Upper lobe of right lung (tissue), 1 donor: ENCODE measurements at regions not wholly inside any gene's neighbourhood (a gene's known extent, or its start where the extent isn't known, plus 50 kb on each side); places are given as distances from the start of the nearest gene placed in this dataset.

ENCODE experiments used
- ATAC-seq: fragments of 200-7000 bp; cut with Tn5 transposase; one replicate; pipeline ENCODE4 v1.9.1; 2020; ENCODE audit warnings: mild to moderate bottlenecking, moderate library complexity
- DNase-seq: peaks from one replicate; pipeline ENCODE4 v3.0.0-alpha.2; 2020
- H3K27ac ChIP-seq: fragments of 200-600 bp; one replicate; pipeline ENCODE4 v1.8.0; 2022
- H3K27me3 ChIP-seq: fragments of 200-600 bp; one replicate; pipeline ENCODE4 v1.8.0; 2022; ENCODE audit warnings: mild to moderate bottlenecking
- H3K36me3 ChIP-seq: fragments of 200-600 bp; one replicate; pipeline ENCODE4 v1.8.0; 2022
- H3K4me1 ChIP-seq: fragments of 200-600 bp; one replicate; pipeline ENCODE4 v1.8.0; 2022
- H3K4me3 ChIP-seq: fragments of 200-600 bp; one replicate; pipeline ENCODE4 v1.8.0; 2022; ENCODE audit warnings: mild to moderate bottlenecking
- H3K9me3 ChIP-seq: fragments of 200-600 bp; one replicate; pipeline ENCODE4 v1.8.0; 2022
- intact Hi-C: fragments of 100-400 bp; cut with DNase I; formaldehyde crosslinking; loops from one replicate; pipeline ENCODE4 v1.11.0; 2022
- TF ChIP-seq, protein P1 (sequence below): fragments of 200-600 bp; IDR thresholded peaks from one replicate; pipeline ENCODE4 v1.8.0; 2022; ENCODE audit warnings: antibody characterized with exemption
- donor health status: DM: no; HTN: yes; CAD: no; lungs with severe emphysema.

DNA sequence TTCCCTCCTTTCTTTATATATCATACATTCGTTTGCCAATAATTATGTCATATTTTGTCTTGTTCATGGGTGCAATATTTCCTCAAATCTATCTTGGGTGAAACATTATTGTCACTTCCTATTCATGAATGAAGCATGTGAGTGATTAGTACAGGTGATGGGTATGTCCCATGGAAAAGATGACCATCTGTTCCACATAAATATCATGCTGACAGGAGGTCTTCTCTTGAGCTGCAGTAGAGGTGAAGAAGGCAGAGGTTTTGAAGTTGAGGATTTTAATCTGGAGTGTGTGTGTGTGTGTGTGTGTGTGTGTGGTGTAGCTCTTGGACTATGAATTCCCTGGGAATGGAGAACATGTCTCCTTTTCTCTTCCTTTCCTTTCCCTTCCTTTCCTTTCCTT, 350.5 kb upstream of the CHRM2 start:
- no peak for DNase-seq
- intact Hi-C loops, result no loop called here
- Histone ChIP-seq H3K36me3 (no peaks in the 10 kb centered on the region), H3K4me1 (no peaks in the 10 kb centered on the region), H3K4me3 (no peak overlapping the region), H3K27me3 (no peaks in the 10 kb centered on the region), H3K9me3 (no peaks in the 10 kb centered on the region), H3K27ac (no peak overlapping the region)
- TF ChIP-seq, protein P1, sequence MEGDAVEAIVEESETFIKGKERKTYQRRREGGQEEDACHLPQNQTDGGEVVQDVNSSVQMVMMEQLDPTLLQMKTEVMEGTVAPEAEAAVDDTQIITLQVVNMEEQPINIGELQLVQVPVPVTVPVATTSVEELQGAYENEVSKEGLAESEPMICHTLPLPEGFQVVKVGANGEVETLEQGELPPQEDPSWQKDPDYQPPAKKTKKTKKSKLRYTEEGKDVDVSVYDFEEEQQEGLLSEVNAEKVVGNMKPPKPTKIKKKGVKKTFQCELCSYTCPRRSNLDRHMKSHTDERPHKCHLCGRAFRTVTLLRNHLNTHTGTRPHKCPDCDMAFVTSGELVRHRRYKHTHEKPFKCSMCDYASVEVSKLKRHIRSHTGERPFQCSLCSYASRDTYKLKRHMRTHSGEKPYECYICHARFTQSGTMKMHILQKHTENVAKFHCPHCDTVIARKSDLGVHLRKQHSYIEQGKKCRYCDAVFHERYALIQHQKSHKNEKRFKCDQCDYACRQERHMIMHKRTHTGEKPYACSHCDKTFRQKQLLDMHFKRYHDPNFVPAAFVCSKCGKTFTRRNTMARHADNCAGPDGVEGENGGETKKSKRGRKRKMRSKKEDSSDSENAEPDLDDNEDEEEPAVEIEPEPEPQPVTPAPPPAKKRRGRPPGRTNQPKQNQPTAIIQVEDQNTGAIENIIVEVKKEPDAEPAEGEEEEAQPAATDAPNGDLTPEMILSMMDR, result no peak
- no peak for ATAC-seq

DNA sequence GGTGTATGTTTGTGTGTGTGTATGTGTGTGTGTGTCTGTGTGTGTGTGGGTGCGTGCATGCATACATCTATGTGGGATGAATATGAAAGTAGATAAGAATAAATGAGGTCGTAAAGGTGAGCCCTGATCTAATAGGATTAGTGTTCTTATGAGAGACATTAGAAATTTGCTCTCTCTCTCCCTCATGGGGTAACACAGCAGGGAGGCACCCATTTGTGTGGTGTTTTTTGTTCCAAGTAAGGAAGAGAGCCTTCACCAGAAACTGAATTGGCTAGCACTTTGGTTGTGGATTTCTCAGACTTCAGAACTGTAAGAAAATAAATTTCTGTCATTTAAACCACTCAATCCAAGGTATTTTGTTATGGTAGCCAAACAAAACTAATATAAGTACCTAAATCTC, 353.7 kb upstream of the CHRM2 start:
- no peaks in the 10 kb centered on the region for H3K36me3 ChIP-seq
- no peak for ATAC-seq
- DNase-seq, result no peak
- intact Hi-C loops, result no loop called here
- no peak overlapping the region for H3K4me3 ChIP-seq
- H3K4me1 ChIP-seq, result no peaks in the 10 kb centered on the region
- no peaks in the 10 kb centered on the region for H3K9me3 ChIP-seq
- H3K27ac ChIP-seq, result no peak overlapping the region
- TF ChIP-seq, protein P1, result no peak
- no peaks in the 10 kb centered on the region for H3K27me3 ChIP-seq

DNA sequence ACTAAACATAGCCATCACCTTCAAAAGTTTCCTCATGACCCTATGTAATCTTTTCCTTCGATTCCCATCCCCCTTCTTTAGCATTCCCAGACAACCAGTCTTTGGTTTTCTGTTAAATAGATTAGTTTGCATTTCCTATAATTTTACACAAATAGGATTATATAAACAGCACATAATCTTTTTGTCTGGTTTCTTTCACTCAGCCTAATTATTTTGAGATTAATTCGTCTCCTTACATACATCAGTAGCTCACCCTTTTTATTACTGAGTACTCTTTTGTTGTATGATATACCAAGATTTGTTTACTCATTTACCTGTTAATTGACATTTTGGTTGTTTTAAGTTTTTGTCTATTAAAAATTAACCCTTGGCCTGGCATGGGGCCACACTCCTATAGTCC, 354.7 kb upstream of the CHRM2 start:
- Histone ChIP-seq H3K27ac (no peak overlapping the region), H3K27me3 (no peaks in the 10 kb centered on the region), H3K4me3 (no peak overlapping the region), H3K4me1 (no peaks in the 10 kb centered on the region), H3K36me3 (no peaks in the 10 kb centered on the region), H3K9me3 (no peaks in the 10 kb centered on the region)
- DNase-seq, result no peak
- ATAC-seq, result no peak
- TF ChIP-seq, protein P1, result no peak
- intact Hi-C loops, result no loop called here

DNA sequence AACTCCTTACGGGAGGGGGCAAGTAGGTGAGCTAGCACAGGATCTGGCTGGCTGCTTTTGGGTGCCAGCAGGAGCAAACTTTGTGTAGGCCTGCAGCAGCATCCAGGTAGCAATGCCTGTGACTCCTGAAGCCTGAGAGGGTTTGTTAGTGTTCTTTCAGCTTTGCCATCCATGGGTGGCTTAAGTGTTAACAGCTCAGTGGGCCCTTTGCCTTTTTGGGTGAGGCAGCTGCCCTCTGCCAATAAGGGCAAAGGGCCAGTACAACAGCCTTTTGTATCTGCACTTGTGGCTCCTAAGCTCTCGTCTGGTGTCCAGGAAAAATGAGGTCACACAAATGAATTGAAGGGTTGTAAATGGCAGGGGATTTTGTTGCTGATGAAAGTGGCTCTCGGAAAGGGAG, 359.0 kb upstream of the CHRM2 start:
- Histone ChIP-seq H3K4me3 (no peak overlapping the region), H3K9me3 (no peaks in the 10 kb centered on the region), H3K4me1 (no peaks in the 10 kb centered on the region), H3K27me3 (no peaks in the 10 kb centered on the region), H3K27ac (no peak overlapping the region), H3K36me3 (no peaks in the 10 kb centered on the region)
- DNase-seq (no peak), ATAC-seq (no peak)
- intact Hi-C loops, result no loop called here
- TF ChIP-seq, protein P1, result no peak

DNA sequence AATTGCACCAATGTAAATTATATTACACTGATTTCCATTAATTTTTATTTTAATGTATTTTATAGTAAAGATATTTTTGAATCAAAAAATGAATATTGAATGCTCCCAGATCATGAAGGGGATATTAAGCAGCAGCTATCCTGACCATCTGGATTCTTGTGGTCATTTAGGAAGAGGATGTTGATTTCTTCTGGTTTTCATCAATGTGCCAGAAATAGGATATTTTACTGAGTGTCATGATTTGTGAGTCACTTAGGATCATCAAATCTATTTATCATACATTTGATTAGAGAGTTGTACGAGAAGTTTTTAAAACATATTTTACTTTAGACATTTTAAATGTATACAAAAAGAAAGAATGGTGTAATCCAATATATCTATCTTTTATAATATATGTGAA, 366.3 kb upstream of the CHRM2 start:
- Histone ChIP-seq H3K27ac (no peak overlapping the region), H3K9me3 (no peaks in the 10 kb centered on the region), H3K4me1 (no peaks in the 10 kb centered on the region), H3K36me3 (no peaks in the 10 kb centered on the region), H3K27me3 (no peaks in the 10 kb centered on the region), H3K4me3 (no peak overlapping the region)
- ATAC-seq (no peak), DNase-seq (no peak)
- TF ChIP-seq, protein P1, result no peak
- intact Hi-C loops, result no loop called here

DNA sequence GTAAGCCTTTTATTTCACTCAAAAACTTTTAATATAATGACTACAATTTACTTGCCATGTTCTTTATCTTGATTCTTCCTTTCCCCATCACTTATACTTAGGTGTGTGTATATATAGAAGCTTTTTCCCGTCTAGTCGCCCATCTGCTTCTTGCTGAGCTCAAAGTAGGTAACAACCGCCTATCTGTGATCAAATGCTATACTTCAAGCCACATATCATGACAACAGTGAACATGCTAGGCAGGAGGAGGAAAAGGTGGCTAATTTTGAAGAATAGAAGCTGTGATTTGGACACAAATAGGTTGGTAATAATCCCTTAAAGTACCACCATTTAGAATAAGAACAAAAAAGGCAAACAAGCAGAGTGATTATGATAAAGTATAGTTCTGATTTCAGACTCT, 367.3 kb upstream of the CHRM2 start:
- Histone ChIP-seq H3K36me3 (no peaks in the 10 kb centered on the region), H3K27ac (no peak overlapping the region), H3K27me3 (no peaks in the 10 kb centered on the region), H3K4me3 (no peak overlapping the region), H3K9me3 (no peaks in the 10 kb centered on the region), H3K4me1 (no peaks in the 10 kb centered on the region)
- DNase-seq (no peak), ATAC-seq (no peak)
- TF ChIP-seq, protein P1, result no peak
- intact Hi-C loops, result no loop called here
